GM12892 (cell line): ENCODE measurements at regions not wholly inside any gene's neighbourhood (a gene's known extent, or its start where the extent isn't known, plus 50 kb on each side); places are given as distances from the start of the nearest gene placed in this dataset.

Source experiments
- POLR2A ChIP-seq: IDR thresholded peaks from 2 replicates; pipeline ENCODE4 v1.6.1; 2011; ENCODE audit warnings: low read depth, low read length, control low read depth
- POLR2AphosphoS5 ChIP-seq: IDR thresholded peaks from 2 replicates; pipeline ENCODE4 v1.6.1; 2011; ENCODE audit warnings: low read depth, low read length, control low read depth

DNA sequence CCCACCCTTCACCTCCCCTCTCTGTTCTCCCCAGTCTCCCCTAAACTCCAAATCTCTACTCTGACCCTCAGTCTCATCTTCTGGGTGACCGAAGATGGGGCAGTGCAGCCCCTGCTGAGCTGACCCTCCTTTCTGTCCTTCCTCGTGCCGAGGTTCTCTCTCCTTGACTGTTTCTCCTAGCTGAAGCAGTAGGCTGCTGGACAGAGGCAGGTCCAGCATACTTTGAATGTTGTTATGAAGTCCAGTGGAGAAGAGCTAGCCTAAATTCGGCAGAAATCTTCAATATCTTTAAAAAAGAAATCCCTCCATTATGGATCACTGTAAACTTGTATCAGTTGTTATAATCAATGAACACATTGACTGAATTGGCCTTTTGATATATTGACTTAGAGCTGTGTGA is 63.2 kb downstream of the RRM2 start:
- TF ChIP-seq POLR2A (no peak), POLR2AphosphoS5 (no peak)
